DMS 273 (cell line): ENCODE measurements at regions not wholly inside any gene's neighbourhood (a gene's known extent, or its start where the extent isn't known, plus 50 kb on each side); places are given as distances from the start of the nearest gene placed in this dataset.

Experiments used
- DNase-seq: peaks from one replicate; lab custom pipeline; 2025; ENCODE audit not compliant: unreplicated experiment; lab: John Stamatoyannopoulos, UW

DNA sequence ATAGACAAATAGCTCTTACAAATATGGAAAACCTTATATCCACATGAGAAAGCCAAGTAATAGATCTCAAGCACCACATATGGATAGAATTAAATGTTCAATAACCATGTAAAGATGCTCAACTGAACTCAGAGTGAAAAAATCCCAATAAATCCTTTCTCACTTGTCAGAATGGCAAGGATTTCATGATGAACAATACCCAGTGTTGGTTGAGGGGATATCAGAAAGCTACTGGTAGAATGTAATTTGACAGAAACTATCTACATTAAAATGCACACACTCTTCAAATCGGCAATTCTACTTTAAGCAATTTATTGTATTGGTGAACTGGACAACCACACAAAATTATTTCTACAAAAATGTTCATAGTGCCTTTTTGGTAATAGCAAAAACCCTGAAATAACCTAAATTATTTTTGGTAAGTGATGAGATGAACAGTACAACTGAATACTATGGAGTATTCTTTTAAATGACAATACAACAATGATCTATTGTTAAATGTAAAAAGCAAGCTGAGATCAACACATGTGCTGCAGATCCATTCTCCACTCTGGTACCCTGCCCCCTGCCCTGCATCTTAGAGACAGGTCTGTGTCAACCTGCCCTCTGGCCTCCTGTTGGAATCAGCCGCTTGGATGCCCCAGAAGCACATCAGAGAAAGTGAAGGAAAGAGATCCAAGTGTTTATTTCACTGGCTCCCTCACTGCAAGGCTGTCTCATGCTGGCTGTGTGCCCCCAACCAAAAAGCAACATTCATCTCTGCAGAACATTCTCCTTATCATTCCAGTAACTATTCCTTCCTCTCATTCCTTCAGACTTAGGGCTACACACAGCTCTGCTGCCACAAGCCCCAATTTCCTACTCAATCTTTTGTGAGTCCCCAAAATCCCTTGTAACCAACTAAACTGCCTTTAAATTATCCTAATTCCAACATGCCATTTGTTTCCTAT, 442.5 kb downstream of the LRATD1 start:
- DNase-seq = no peak

DNA sequence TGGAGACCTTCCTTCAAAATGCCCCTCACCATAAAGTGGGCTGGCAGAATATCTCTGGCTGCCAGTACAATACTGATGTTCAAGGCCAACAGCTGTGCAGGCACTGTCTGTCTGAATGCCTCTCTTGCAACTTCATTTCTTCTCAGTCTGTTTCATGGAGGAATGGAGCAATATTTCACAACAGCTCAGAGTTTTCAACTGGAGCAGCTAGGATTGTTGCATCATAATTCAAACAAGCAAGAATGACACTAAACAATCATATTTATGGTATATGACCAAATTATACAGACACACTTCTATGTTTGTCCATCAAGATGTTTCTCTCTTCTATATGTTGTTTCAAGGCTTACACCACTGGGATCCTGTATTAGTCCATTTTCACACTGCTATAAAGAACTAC, 444.2 kb downstream of the LRATD1 start:
- no peak for DNase-seq

DNA sequence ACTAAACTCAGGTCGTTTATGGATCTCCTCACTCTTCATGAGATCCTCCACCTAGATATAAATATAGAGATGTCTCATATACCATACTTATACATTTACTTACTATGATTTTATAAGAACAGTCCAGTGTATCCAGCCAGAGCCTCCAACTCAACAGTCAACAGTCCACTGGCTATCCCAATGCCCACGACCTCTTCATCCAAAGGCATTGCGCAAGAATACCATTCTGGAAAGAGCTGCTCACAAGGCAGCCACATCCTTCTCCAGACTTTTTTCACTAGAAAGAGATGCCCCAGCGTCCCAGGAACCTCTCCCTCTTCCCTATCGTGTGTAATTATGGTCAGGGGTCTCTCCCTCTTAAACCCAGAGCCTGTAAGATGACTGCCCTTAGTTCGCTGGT, 448.8 kb downstream of the LRATD1 start:
- DNase-seq = no peak

DNA sequence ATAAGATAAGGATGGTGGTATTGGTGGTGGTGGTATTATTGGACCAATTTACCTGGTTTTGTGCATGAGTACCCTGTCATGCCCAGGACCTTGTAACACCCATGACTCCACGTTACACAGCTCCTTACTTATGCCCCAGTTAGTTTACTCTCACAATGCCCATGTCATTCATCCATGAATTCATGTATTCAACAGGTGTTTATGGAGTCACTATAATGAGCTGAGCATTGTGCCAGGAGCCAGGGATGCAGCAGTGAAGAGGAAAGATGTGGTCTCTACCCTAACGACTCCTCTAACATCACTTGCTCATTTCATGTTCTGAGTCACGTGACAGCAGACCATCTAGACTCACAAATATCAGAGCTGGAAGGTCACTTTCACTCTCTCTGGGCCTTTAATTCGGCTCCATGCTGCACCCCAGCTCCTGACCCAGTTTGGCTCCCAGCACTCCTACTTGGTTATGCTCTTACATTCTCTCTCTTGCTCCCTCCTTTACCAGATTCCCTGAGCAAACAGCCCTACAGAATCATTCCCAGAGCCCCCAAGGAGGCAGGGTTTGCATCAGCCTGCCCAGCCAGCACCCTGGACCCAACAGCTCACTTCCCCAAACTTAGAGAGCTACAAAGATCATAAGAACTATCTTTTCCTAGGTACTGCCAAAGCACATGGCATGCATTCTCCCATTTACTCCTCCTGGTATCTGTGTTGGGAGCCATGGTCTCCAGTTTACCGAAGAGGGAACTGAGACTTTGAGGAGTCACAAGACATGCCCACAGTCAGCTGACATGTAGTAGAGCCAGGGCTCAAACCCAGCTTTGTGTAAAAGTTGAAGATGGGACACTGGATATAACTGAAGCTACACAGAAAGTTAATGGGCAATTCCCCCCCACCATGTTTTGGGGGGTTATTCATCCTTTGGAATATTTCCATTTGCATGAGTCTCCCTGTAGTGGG, 449.9 kb downstream of the LRATD1 start:
- no peak for DNase-seq

DNA sequence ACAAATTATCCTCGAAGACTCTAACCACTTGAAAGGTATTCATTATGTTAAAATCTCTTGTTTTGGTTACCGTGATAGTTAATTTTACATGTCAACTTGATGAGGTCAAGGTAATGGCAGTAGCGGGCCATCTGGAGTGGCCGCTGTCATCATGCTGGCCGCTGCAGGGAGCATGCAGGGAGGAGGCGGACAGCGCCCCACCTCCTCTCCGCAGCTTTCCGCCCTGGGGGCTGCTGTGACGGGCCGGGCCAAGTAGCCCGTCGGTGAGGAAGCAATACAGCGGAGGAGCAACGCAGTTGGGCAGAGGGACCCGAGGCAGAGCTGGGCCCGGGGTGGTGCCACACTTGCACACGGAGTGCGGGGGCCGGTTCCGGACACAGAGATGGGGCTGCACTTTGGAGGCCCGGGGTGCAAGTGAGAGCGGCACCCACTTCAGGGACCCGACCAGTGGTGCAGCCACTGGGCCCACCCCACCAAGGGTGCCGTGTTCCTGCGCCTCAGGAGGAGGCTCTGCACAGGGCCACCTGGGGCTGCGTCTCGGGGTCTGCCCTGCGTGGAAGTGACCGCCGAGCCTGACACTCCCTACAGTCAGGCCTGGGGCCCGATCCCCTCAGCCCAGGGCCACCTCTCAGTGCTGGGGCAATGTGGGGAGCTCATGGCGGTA, 452.4 kb downstream of the LRATD1 start:
- no peak for DNase-seq

DNA sequence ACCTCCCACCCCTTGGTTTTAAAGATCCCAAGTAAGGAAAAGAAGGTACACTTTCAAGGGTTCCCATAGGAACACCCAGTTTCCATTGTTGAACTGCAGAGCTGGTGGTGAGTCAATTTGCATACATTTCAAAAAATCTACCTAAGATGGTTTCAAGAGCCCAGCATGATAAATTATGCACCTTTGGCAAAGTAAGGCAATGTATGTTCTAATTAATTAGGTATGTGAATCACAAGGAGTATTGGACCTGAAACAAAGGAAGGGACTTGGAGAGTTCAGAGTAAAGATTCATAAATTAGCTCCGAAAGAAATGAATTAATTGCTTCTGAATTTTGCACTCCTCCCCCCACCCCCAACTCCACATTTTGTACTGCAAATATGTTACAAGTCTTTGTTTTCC, 459.7 kb downstream of the LRATD1 start:
- DNase-seq = no peak

DNA sequence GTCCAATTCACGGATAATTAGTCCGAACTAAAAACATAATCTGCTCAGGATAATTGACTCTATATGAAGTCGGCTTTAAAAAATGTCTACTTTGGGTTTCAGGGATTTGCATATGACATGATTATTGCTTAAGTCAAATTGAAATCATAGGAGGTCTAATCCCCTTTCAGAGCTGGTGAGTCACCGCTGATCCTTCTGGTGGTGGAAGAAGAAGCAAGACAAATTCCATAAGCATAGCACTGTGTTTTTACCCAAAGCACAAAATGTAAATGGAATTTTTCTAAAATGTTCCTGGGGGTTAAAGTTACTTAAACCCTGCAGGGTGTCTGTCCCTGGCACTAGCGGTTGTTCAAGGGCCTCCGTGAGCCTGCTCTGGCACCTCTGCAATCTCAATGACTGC, 460.2 kb downstream of the LRATD1 start:
- no peak for DNase-seq

DNA sequence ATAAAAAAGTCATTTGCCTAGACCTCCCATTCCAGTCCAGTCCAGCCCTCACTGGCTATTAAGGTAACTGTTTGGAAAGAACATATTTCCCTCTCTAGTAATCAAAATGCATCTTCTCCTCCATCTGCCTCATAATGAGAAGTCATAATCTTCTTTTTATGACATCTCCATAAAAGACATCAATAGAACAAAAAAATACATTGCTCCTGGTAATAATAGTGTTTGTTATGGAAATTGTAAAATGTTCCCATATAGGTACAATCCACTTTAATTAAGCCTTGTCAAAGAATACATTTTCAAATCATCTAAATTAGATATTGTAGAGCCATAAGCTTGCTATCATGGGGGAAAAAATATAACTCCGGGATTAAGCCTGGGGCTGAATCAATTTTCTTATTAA, 461.6 kb downstream of the LRATD1 start:
- no peak for DNase-seq

DNA sequence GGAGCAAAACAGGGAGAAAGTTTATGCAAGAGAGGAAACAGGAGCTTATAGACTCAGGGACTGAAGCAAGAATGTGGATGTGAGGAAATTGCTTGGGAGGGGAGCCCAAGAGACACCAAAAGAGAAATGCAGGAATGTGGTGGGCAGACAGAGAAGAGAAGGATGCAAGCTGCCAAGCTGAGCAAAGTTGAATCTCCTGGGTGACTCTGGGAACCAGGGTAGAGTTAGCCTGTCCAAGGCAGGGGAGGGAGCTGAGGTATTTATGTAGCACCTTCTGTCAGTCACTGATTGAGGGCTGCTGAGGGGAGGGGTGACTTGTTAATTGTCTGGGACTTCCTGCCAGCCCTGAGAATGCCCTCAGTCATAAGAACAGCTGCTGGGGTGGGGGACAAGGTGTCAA, 464.3 kb downstream of the NBAS start:
- DNase-seq = no peak

DNA sequence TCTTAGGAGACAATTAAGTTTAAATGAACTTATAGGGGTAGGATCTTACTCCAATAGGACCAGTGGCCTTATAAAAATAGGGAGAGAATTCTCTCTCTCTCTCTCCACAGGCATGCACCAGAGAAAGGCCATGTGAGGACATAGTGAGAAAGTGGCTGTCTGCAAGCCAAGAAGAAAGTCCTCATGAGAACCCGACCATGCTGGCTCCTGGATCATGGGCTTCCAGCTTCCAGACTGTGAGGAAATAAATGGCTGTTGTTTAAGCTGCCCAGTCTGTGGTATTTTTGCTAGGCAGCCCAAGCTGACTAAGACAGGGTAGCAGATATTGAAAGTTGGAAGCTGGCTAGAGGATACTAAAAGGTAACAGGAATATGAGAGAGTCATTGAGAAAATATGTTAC, 454.0 kb downstream of the NBAS start:
- DNase-seq = no peak

DNA sequence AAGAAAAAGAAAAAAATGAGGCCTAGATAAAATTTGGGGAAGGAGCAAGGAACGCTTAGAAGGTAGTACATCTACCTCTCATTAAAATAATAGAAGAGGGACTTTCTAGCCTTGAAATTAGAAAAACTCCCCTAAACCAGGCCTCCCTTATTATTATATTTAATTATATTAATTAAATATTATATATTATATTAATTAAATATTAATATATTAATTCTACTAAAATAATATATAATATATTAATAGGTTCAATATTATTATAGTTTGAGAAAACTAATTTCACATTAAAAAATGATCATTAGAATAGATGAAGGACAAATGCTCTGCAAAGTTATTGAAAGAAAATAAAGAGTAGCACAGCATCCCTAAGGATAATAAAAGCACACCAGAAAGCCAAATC, 449.4 kb downstream of the NBAS start:
- DNase-seq = no peak

DNA sequence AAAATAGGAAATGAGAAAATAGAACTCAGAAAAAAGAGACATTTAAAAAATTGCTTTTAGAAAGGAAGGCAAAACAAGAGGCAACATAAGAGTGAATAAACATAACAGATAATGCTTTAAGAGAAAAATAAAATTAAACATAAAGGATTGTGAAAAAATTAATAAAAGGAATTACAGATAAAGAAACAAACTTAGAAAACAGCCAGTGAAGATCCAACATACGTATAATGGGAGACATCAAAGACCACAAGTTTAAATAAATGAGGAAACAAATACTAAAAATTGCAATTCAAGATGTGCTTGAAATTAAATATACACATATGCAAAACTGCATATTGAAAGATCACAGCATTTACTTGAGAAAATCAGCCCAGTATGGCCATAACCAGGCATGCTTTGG, 448.9 kb downstream of the NBAS start:
- DNase-seq = peak; percentile 26

DNA sequence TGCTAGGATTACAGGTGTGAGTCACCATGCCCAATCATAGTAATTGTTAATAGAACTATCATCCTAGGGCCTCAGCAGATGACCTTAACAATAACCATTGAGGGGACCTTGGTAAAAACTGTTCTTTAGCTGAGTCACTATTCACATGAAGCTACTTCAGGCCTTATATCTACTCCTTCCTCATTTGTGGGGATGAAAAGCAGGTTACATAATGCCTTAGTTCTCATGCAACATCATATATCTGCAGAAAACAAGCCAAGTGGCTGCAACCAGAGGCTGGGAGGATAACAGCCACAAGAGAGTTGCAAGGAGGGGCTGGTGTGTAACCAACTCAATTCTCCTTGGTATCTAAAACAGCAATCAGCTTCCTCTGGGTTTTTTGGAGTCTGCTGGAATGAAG, 445.4 kb downstream of the NBAS start:
- DNase-seq = no peak

DNA sequence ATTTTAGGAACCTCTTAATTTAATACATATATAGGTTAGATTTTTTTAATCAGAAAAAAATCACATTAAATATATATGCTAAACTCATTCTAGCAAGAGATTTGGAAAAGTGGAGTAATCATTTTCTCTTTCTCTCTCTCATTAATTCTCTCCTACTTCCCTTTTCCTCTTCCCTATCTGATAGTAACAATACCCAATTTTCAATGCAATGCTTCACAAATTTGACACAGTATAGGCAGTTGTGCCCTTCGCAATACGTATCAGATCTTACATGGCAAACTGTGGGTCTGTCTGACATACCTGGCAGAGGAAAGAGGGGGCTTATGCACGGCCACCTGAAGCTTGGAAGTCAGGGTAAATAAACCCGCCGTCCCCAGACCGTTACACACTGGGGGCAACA, 444.3 kb downstream of the NBAS start:
- no peak for DNase-seq
